Activated CD4-positive, alpha-beta T cell treated with anti-CD3 and anti-CD28 coated beads for 36 hours (primary cell): ENCODE measurements at regions not wholly inside any gene's neighbourhood (a gene's known extent, or its start where the extent isn't known, plus 50 kb on each side); places are given as distances from the start of the nearest gene placed in this dataset.

Experiments used
- ATAC-seq: fragments of 200-7000 bp; cut with Tn5 transposase; one replicate; pipeline ENCODE4 v1.10.0; 2021; ENCODE audit warnings: mild to moderate bottlenecking, moderate library complexity
- CTCF ChIA-PET: fragments of 350-600 bp; sonication (Branson Sonifier 250); formaldehyde crosslinking; loops from one replicate; lab custom pipeline; 2021; ENCODE audit warnings: antibody characterized with exemption; lab: Charles Lee
- POLR2A ChIA-PET: fragments of 350-600 bp; sonication (Branson Sonifier 250); formaldehyde crosslinking; loops from one replicate; lab custom pipeline; 2021; ENCODE audit warnings: antibody characterized with exemption, inconsistent platforms; lab: Charles Lee
- DNase-seq: peaks from one replicate; pipeline ENCODE4 v3.0.0-alpha.2; 2020
- H3K27ac Mint-ChIP-seq: one replicate; pipeline ENCODE4 v1.8.0; 2021; ENCODE audit warnings: mixed read lengths
- H3K27me3 Mint-ChIP-seq: one replicate; pipeline ENCODE4 v1.8.0; 2021; ENCODE audit warnings: mixed read lengths
- H3K36me3 Mint-ChIP-seq: one replicate; pipeline ENCODE4 v1.8.0; 2021; ENCODE audit warnings: low read depth, mixed read lengths
- H3K4me1 Mint-ChIP-seq: one replicate; pipeline ENCODE4 v1.8.0; 2021; ENCODE audit warnings: mixed read lengths
- H3K4me3 Mint-ChIP-seq: one replicate; pipeline ENCODE4 v1.8.0; 2021; ENCODE audit warnings: mild to moderate bottlenecking, moderate library complexity, mixed read lengths
- H3K9me3 Mint-ChIP-seq: one replicate; pipeline ENCODE4 v1.8.0; 2021; ENCODE audit warnings: low read depth, mixed read lengths
- intact Hi-C, 2 experiments: fragments of 100-400 bp; cut with DNase I in 1 of 2; cut with micrococcal nuclease in 1 of 2; formaldehyde crosslinking; loops; one replicate each; pipeline versions ENCODE4 v1.14.2 to v1.15.1; 2022 to 2024; cut with DNase I, micrococcal nuclease

DNA sequence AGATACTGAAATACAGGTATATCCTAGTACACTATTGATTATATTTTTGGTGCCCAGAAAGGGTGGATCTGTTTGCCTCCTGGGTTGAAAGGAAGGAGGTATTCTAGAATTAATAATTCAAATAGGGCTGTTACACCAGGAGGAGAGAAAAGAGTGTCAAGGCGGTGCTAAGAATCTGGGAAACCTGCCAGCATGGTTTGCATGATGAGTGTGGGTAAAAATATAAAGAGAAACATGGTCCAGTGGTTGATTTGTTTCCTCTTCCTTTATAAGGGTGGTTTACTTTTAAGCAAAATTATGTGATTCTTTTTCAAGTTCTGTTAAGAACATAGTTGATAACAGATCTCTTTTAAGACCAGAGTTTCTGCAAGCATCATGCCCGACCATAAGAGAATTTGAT is 69.4 kb upstream of the NFIB start:
- no peak for DNase-seq
- Mint-ChIP-seq H3K36me3 (no peaks in the 10 kb centered on the region), H3K4me1 (no peaks in the 10 kb centered on the region), H3K4me3 (no peak overlapping the region), H3K27me3 (peaks cover 5% of the 10 kb centered on the region), H3K27ac (no peak overlapping the region), H3K9me3 (no peaks in the 10 kb centered on the region)
- CTCF ChIA-PET: no interaction called here
- POLR2A ChIA-PET: no interaction called here
- ATAC-seq: no peak
- intact Hi-C loops: no loop called here

DNA sequence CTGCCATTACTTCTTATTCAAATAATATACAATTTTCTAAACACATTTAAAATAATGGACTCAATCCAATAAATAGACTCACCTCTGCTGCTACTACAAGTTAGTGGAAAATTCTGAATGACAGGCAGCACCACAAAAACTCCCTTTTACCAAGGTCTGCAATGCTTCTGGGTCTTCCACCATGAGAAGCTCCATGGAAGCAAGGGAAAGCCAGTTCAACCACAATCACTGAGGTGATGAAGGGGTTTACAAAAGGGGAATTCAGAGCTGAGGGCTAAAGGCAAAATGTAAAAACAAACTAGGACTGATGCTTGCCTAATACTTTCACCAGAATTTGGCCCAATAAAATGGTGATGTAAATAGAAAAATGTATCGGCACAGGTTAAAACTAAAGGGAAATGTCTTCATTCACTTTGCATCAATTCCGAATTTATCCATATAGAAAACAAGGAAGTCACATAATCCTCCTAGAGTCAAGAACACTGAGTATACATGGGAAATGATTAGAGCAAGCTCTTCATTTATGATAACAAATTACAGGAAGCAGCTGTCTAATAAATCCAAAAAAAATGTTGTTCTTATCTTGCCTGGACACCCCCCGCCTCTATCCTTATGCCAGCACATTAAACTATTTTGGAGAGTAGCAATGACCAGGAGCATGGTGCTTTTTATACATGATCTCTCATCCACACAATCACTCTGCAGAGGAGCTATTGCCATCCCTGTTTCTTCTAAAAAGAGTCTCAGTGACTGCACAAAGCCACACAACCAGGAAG is 66.3 kb upstream of the NFIB start:
- no peak overlapping the region for H3K4me3 Mint-ChIP-seq
- no peak for DNase-seq
- no peaks in the 10 kb centered on the region for H3K4me1 Mint-ChIP-seq
- ChIA-PET CTCF (no interaction called here), POLR2A (no interaction called here)
- H3K36me3 Mint-ChIP-seq: no peaks in the 10 kb centered on the region
- no peak overlapping the region for H3K27ac Mint-ChIP-seq
- peaks cover 2% of the 10 kb centered on the region for H3K27me3 Mint-ChIP-seq
- intact Hi-C loops: no loop called here
- no peak for ATAC-seq
- no peaks in the 10 kb centered on the region for H3K9me3 Mint-ChIP-seq

DNA sequence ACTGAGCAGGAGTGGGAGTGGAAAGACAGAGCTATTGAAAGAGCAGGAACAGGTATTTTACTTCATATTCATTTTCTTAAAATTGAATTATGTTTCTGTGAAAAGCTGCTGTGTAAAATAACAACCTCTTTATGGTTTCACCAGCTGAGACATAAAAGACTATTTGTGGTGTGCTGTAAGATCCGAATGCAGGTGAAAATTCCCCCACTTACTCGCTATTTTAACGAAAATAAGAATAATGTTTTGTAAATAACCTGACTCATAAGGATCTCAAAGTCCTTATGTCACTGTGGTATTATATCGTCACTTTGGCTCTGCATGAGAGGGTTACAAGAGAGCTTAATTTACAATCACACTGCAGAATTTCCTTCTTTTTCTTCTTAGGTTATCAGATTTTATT is 65.3 kb upstream of the NFIB start:
- POLR2A ChIA-PET: no interaction called here

DNA sequence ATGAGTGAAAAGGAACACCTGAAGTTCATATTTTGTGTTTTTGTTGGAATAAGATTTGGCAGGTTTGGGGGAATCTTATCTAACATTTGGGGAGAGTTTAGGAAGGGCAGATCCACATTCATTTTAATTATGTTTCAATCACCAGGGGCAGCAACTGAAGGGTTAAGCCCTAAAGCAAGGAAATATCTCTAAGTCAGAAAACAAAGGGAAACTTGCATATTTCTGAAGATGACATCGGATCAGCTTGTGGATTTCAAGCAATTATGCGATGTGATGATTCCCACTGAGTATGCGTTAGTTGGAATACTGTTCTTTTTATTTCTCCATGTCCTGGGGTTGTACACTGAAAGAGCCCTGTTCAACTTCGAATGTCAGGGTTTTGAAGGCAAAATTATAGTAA is 59.8 kb upstream of the NFIB start:
- Mint-ChIP-seq H3K4me3 (no peak overlapping the region), H3K9me3 (no peaks in the 10 kb centered on the region), H3K4me1 (no peaks in the 10 kb centered on the region), H3K27ac (no peak overlapping the region), H3K36me3 (no peaks in the 10 kb centered on the region), H3K27me3 (peaks cover 6% of the 10 kb centered on the region)
- intact Hi-C loops: no loop called here
- POLR2A ChIA-PET: no interaction called here
- ATAC-seq: no peak
- no peak for DNase-seq
- CTCF ChIA-PET: no interaction called here

More for the DNA sequence above, 65.3 kb upstream of the NFIB start:
- DNase-seq: no peak
- Mint-ChIP-seq H3K27ac (no peak overlapping the region), H3K4me3 (no peak overlapping the region), H3K36me3 (no peaks in the 10 kb centered on the region), H3K27me3 (peaks cover 2% of the 10 kb centered on the region), H3K4me1 (no peaks in the 10 kb centered on the region), H3K9me3 (no peaks in the 10 kb centered on the region)
- ATAC-seq: no peak
- intact Hi-C loops: no loop called here
- CTCF ChIA-PET: no interaction called here

DNA sequence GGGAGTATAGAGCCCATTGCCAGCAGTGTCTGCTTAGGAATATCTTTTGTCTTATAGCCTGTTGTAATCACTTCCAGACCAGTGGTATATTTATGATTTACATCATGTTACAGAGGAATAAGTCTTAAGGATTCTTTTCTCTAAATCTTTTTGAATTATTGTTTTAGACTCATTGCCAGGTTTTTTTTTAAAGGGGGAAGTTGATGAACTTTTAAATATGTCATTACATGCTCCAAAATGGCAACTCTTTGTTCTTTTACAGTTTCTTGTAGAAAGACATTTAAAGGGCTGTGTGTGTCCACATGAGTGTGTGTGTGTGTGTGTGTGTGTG is 59.4 kb upstream of the NFIB start:
- H3K9me3 Mint-ChIP-seq: no peaks in the 10 kb centered on the region
- no peaks in the 10 kb centered on the region for H3K4me1 Mint-ChIP-seq
- H3K27ac Mint-ChIP-seq: no peak overlapping the region
- no peaks in the 10 kb centered on the region for H3K36me3 Mint-ChIP-seq
- intact Hi-C loops: no loop called here
- DNase-seq (no peak), ATAC-seq (no peak)
- H3K4me3 Mint-ChIP-seq: no peak overlapping the region
- CTCF ChIA-PET: no interaction called here
- POLR2A ChIA-PET: no interaction called here
- H3K27me3 Mint-ChIP-seq: peaks cover 8% of the 10 kb centered on the region

DNA sequence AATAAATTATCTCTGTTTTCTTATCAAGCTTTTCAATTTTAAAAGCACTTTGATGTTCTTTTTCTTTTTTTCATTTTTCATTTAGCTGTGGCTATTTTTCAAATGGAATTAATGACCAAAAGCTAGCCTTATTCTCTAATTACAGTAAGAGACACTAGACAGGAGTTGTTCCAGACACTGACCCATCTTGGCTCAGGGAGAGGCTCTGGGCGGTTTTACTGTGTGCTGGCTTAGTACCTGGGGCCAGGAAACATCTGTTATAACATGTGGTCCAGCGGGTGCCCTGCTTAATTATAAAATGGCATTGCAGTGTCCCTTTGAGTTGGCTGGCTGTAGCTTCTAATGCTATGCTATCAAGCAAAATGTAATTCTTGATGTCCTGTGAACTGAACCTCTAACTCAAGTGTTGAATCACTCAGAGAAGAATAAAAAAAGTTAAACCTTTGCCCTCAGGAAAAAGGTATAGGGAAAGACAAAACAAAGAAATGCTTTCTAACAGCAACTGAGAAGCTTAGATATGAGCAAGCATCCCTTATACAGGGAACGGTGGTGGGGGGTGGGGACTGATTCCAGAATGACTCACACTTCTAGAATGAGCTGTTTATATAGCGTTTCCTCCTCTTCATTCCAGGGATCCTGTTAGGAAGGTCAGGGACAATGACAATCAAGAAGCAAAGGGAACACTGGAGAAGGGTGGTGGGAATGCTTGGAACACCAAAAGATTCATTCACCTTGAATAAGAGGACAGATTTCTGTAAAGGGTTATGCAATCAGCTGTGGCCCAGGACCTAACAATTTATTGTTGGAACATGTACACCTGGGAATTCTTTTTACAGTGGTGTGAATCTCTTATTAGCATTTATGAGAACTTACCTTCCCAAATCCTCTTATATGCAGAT is 58.7 kb upstream of the NFIB start:
- Mint-ChIP-seq H3K4me1 (no peaks in the 10 kb centered on the region), H3K27ac (no peak overlapping the region), H3K27me3 (peaks cover 8% of the 10 kb centered on the region), H3K4me3 (no peak overlapping the region), H3K9me3 (no peaks in the 10 kb centered on the region), H3K36me3 (no peaks in the 10 kb centered on the region)
- intact Hi-C loops: no loop called here
- POLR2A ChIA-PET: no interaction called here
- CTCF ChIA-PET: interaction anchor here (0.8 to 1.6 kb wide), 2 partner anchors 944 to 1219 kb away, joined by 3 to 5 read pairs; no protein-coding TSS in a partner anchor
- ATAC-seq (no peak), DNase-seq (no peak)

DNA sequence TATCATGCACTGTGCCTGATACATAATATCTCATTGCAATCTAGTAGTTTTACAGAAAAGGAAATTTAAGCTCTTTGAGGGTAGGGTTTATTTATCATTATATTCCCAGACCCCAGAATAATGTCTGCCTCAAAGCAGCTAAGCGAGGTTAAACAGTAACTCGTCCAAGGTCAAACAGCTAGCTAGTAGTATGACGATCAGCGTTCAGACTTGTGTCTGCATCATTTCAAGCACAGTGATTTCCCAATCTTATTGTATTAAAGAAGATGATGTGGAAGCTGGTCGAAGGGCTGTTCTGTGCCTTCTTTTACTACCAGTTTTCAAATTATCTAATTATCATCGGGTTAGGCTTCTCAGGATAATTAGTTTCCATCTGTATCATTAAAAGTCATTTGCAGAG is 55.1 kb upstream of the NFIB start:
- Mint-ChIP-seq H3K4me3 (no peak overlapping the region), H3K9me3 (peaks cover 3% of the 10 kb centered on the region), H3K36me3 (no peaks in the 10 kb centered on the region), H3K27me3 (peaks cover 15% of the 10 kb centered on the region), H3K27ac (no peak overlapping the region), H3K4me1 (no peaks in the 10 kb centered on the region)
- intact Hi-C loops: no loop called here
- ATAC-seq (no peak), DNase-seq (no peak)
- ChIA-PET POLR2A (no interaction called here), CTCF (interaction anchor here (0.6 kb wide), 2 partner anchors 15 to 318 kb away, joined by 3 to 6 read pairs; no protein-coding TSS in a partner anchor)

DNA sequence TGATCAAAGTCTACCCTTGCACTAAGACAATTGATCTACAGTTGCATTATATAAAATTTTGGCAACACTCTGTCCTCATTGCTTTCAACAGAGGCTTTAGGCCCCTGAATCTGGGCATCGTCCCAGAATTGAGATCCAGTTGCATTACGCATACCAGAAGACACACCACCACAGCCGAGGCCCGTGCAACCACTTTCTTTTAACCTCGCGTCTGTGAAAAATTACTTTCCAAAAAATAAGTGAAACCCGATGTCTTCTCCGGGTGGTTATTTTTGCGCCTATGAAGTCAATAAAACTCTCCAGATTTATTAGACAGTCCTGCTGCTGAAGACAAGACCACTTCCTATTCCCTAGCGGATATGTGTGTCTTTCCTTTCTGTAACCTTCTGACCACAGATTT is 52.1 kb upstream of the NFIB start:
- DNase-seq (no peak), ATAC-seq (no peak)
- Mint-ChIP-seq H3K36me3 (no peaks in the 10 kb centered on the region), H3K27me3 (peaks cover 14% of the 10 kb centered on the region), H3K9me3 (peaks cover 3% of the 10 kb centered on the region), H3K27ac (no peak overlapping the region), H3K4me1 (no peaks in the 10 kb centered on the region), H3K4me3 (no peak overlapping the region)
- ChIA-PET POLR2A (no interaction called here), CTCF (interaction anchor here (1.2 kb wide), 1 partner anchor 27 kb away, joined by 3 read pairs; no protein-coding TSS in a partner anchor)
- intact Hi-C loops: no loop called here

DNA sequence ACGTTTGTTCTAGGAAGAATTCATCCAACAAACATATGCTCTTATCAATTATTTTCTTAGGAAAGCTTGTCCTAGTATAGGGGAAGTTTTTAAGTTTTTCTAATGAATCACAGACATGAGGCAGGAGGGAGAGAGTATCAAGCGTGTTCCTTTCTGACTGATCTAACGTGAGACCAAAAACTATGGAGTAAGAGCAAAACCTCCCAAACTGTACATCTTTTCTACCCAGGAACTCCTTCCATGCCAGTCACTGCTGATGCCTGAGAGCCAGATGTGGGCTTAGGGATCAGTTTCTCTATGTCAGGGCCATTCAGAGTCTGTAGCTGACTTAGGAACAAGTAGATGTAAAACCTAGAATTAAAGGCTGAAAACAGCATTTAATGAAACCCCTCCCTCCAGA is 51.7 kb upstream of the NFIB start:
- H3K4me1 Mint-ChIP-seq: no peaks in the 10 kb centered on the region
- H3K27ac Mint-ChIP-seq: no peak overlapping the region
- POLR2A ChIA-PET: no interaction called here
- intact Hi-C loops: no loop called here
- no peak for ATAC-seq
- no peak for DNase-seq
- no peaks in the 10 kb centered on the region for H3K36me3 Mint-ChIP-seq
- H3K4me3 Mint-ChIP-seq: no peak overlapping the region
- CTCF ChIA-PET: no interaction called here
- peaks cover 3% of the 10 kb centered on the region for H3K9me3 Mint-ChIP-seq
- peaks cover 14% of the 10 kb centered on the region for H3K27me3 Mint-ChIP-seq
